ENCODE measurements at regions not wholly inside any gene's neighbourhood (a gene's known extent, or its start where the extent isn't known, plus 50 kb on each side); places are given as distances from the start of the nearest gene placed in this dataset.

DNA sequence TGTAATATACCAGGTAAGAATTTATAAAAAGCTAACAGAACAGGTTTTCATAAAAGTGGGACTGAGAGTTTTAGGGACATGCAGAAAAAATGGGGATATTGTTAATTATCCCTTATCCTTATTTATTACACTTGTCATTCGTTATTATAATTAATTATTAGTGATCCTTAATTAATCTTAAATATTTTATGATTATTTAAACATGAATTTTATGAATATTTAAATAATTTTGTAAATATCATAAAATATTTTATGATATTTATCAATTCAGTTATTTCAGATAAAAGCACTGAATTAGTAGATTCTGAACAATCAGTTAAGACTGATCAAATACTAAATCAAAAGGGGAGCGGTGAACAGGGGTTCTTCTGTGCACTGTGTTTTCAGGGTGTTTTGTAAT, 300.1 kb downstream of the PAX1 start:
- intact Hi-C loops (cut with micrococcal nuclease): no loop called here

DNA sequence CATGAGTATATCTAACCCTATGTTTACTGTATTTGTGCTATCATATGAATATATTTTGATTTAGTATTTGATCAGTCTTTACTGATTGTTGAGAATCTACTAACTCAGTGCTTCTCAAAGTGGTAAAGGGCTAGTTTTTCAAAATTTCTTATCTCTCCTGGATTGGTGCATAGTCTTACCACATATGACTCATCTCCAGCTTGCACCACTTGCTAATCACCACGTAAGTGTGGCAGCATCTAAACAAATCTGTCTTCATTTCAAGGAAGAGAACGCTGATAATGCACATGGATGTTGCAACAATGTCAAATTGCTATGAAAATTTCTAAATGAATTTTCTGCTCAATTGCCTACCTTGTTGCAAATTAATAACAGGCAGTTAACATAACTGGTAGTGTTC, 299.5 kb downstream of the PAX1 start:
- no peak overlapping the region for H3K4me2 ChIP-seq (replicated peaks; ENCODE audit: extremely low read depth, low read length, poor library complexity, severe bottlenecking)
- Mint-ChIP-seq H3K4me1 (no peaks in the 10 kb centered on the region), H3K27me3 (ENCODE audit: low read depth in 3 of 3) (peaks cover 0 to 2% (median 0%) of the 10 kb centered on the region in 3 donors), H3K9me3 (peaks cover 2 to 17% (median 12%) of the 10 kb centered on the region in 7 donors), H3K4me3 (no peak overlapping the region), H3K27ac (no peak overlapping the region), H3K36me3 (no peaks in the 10 kb centered on the region)
- H3K4me1 ChIP-seq (ENCODE audit: control insufficient read depth in 1 of 2, insufficient read depth in 2 of 2, low read length in 2 of 2): no peaks in the 10 kb centered on the region
- TF ChIP-seq, protein P1, sequence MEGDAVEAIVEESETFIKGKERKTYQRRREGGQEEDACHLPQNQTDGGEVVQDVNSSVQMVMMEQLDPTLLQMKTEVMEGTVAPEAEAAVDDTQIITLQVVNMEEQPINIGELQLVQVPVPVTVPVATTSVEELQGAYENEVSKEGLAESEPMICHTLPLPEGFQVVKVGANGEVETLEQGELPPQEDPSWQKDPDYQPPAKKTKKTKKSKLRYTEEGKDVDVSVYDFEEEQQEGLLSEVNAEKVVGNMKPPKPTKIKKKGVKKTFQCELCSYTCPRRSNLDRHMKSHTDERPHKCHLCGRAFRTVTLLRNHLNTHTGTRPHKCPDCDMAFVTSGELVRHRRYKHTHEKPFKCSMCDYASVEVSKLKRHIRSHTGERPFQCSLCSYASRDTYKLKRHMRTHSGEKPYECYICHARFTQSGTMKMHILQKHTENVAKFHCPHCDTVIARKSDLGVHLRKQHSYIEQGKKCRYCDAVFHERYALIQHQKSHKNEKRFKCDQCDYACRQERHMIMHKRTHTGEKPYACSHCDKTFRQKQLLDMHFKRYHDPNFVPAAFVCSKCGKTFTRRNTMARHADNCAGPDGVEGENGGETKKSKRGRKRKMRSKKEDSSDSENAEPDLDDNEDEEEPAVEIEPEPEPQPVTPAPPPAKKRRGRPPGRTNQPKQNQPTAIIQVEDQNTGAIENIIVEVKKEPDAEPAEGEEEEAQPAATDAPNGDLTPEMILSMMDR (IDR thresholded peaks at IDR 0.05): no peak
- no peak overlapping the region for H2AFZ ChIP-seq (ENCODE audit: insufficient read depth, low read depth, low read length, poor library complexity, severe bottlenecking)
- no peak overlapping the region for H3K4me3 ChIP-seq (replicated peaks in 1 of 3; ENCODE audit: low read depth in 2 of 3, low read length in 3 of 3)
- no peak overlapping the region for H3K9ac ChIP-seq (ENCODE audit: insufficient read depth, low read length, poor library complexity, severe bottlenecking)
- DNase-seq: no peak
- no CpG with 5 or more reads among the region's 2 CpGs for WGBS (ENCODE audit: insufficient coverage)
- no peaks in the 10 kb centered on the region for H3K36me3 ChIP-seq (replicated peaks in 1 of 2; ENCODE audit: control insufficient read depth in 1 of 2, insufficient read depth in 2 of 2, low read length in 2 of 2)
- no peaks in the 10 kb centered on the region for H4K20me1 ChIP-seq (ENCODE audit: insufficient read depth, low read length)
- H3K79me2 ChIP-seq (ENCODE audit: insufficient read depth, low read length): no peaks in the 10 kb centered on the region
- no peaks in the 10 kb centered on the region for H3K27me3 ChIP-seq (ENCODE audit: control insufficient read depth in 2 of 2, insufficient read depth in 2 of 2, low read length in 2 of 2)
- H3K27ac ChIP-seq (ENCODE audit: low read depth in 1 of 2, low read length in 2 of 2): no peak overlapping the region
- H3K9me3 ChIP-seq (replicated peaks in 1 of 2; ENCODE audit: control insufficient read depth in 1 of 2, insufficient read depth in 1 of 2, low read length in 2 of 2): peaks cover 10 to 18% of the 10 kb centered on the region in 2 donors
- intact Hi-C loops (cut with micrococcal nuclease): no loop called here

More for the DNA sequence above, 300.1 kb downstream of the PAX1 start:
- H3K9ac ChIP-seq (ENCODE audit: insufficient read depth, low read length, poor library complexity, severe bottlenecking): no peak overlapping the region
- H3K27ac Mint-ChIP-seq: no peak overlapping the region
- H3K27me3 ChIP-seq (ENCODE audit: control insufficient read depth in 2 of 2, insufficient read depth in 2 of 2, low read length in 2 of 2): no peaks in the 10 kb centered on the region
- no peak overlapping the region for H3K4me2 ChIP-seq (replicated peaks; ENCODE audit: extremely low read depth, low read length, poor library complexity, severe bottlenecking)
- DNase-seq: no peak
- H3K9me3 Mint-ChIP-seq: peaks cover 2 to 20% (median 12%) of the 10 kb centered on the region in 7 donors
- H3K79me2 ChIP-seq (ENCODE audit: insufficient read depth, low read length): no peaks in the 10 kb centered on the region
- H3K4me1 ChIP-seq (ENCODE audit: control insufficient read depth in 1 of 2, insufficient read depth in 2 of 2, low read length in 2 of 2): no peaks in the 10 kb centered on the region
- TF ChIP-seq, protein P1 (IDR thresholded peaks at IDR 0.05): no peak
- no CpG with 5 or more reads among the region's 2 CpGs for WGBS (ENCODE audit: insufficient coverage)
- no peak overlapping the region for H3K4me3 ChIP-seq (replicated peaks in 1 of 3; ENCODE audit: low read depth in 2 of 3, low read length in 3 of 3)
- H3K27me3 Mint-ChIP-seq (ENCODE audit: low read depth in 3 of 3): peaks cover 0 to 2% (median 0%) of the 10 kb centered on the region in 3 donors
- no peak overlapping the region for H3K27ac ChIP-seq (ENCODE audit: low read depth in 1 of 2, low read length in 2 of 2)
- H2AFZ ChIP-seq (ENCODE audit: insufficient read depth, low read depth, low read length, poor library complexity, severe bottlenecking): no peak overlapping the region
- H4K20me1 ChIP-seq (ENCODE audit: insufficient read depth, low read length): no peaks in the 10 kb centered on the region
- H3K4me1 Mint-ChIP-seq: no peaks in the 10 kb centered on the region
- H3K36me3 Mint-ChIP-seq: no peaks in the 10 kb centered on the region
- H3K4me3 Mint-ChIP-seq: no peak overlapping the region
- no peaks in the 10 kb centered on the region for H3K36me3 ChIP-seq (replicated peaks in 1 of 2; ENCODE audit: control insufficient read depth in 1 of 2, insufficient read depth in 2 of 2, low read length in 2 of 2)
- peaks cover 10 to 20% of the 10 kb centered on the region in 2 donors for H3K9me3 ChIP-seq (replicated peaks in 1 of 2; ENCODE audit: control insufficient read depth in 1 of 2, insufficient read depth in 1 of 2, low read length in 2 of 2)

Data from CD14-positive monocyte (primary cell).